Erythroblast (primary cell): ENCODE measurements at regions not wholly inside any gene's neighbourhood (a gene's known extent, or its start where the extent isn't known, plus 50 kb on each side); places are given as distances from the start of the nearest gene placed in this dataset.

Experiments
- GATA1 ChIP-seq: IDR thresholded peaks from 2 replicates; pipeline ENCODE4 v1.6.1; 2011; ENCODE audit warnings: low read depth, mild to moderate bottlenecking, control low read depth, low read length, moderate library complexity
- POLR2A ChIP-seq: IDR thresholded peaks from 2 replicates; pipeline ENCODE4 v1.6.1; 2011; ENCODE audit warnings: mild to moderate bottlenecking, low read length

- TF ChIP-seq POLR2A (no peak), GATA1 (no peak)
Observed at GRCh38 chr5:89263846-89264245, 380.9 kb upstream of the MEF2C start.
